Panc1 (cell line): ENCODE measurements at regions not wholly inside any gene's neighbourhood (a gene's known extent, or its start where the extent isn't known, plus 50 kb on each side); places are given as distances from the start of the nearest gene placed in this dataset.

Experiments
- ATAC-seq: fragments of 200-7000 bp; cut with Tn5 transposase; 2 replicates; pipeline ENCODE4 v1.9.1; 2020; ENCODE audit warnings: mild to moderate bottlenecking, moderate library complexity
- BruUV-seq: library from RNA; stranded (reverse); fragments of 400-500 nt; replicated peaks from 2 replicates; lab custom pipeline; 2021; lab: Mats Ljungman, UMichigan
- CTCF ChIA-PET: fragments of 300-600 bp; sonication (Branson Sonifier 250); formaldehyde crosslinking; loops from one replicate; lab custom pipeline; 2022; ENCODE audit warnings: antibody characterized with exemption; lab: Charles Lee
- POLR2A ChIA-PET: fragments of 300-600 bp; sonication (Branson Sonifier 250); formaldehyde crosslinking; loops from one replicate; lab custom pipeline; 2022; ENCODE audit warnings: antibody characterized with exemption; lab: Charles Lee
- DNase-seq: peaks from one replicate; pipeline ENCODE4 v3.0.0-alpha.2; 2010; ENCODE audit warnings: low read depth, low spot score
- H3K27ac ChIP-seq: 2 replicates; pipeline ENCODE4 v1.5.1; 2011; ENCODE audit warnings: mild to moderate bottlenecking, low read length, inconsistent platforms
- H3K27me3 ChIP-seq: fragments of 200-500 bp; sonication (Bioruptor generic); 2 replicates; pipeline ENCODE4 v1.6.0; 2014; ENCODE audit warnings: low read length, inconsistent platforms; ENCODE audit not compliant: control insufficient read depth, insufficient read depth
- H3K36me3 ChIP-seq: fragments of 200-500 bp; sonication (Bioruptor generic); 2 replicates; pipeline ENCODE4 v1.5.1; 2014; ENCODE audit warnings: inconsistent platforms, mild to moderate bottlenecking, low read length, moderate library complexity; ENCODE audit not compliant: control insufficient read depth, insufficient read depth
- H3K4me1 ChIP-seq: 2 replicates; pipeline ENCODE4 v1.5.1; 2011; ENCODE audit warnings: inconsistent platforms, mild to moderate bottlenecking, low read length, moderate library complexity; ENCODE audit not compliant: control insufficient read depth, insufficient read depth
- H3K4me3 ChIP-seq, 2 experiments: 2 replicates each; pipeline ENCODE4 v1.5.1; 2011 to 2012; ENCODE audit warnings: low read depth in 2 of 2, low read length in 2 of 2, mild to moderate bottlenecking in 2 of 2, inconsistent platforms in 1 of 2, moderate library complexity in 1 of 2
- H3K9me3 ChIP-seq: fragments of 200-500 bp; sonication (Bioruptor generic); 2 replicates; pipeline ENCODE4 v1.5.1; 2014; ENCODE audit warnings: low read depth, mild to moderate bottlenecking, inconsistent platforms, low read length, moderate library complexity; ENCODE audit not compliant: control insufficient read depth, insufficient read depth
- CTCF ChIP-seq: fragments of 450-650 bp; IDR thresholded peaks from 2 replicates; pipeline ENCODE4 v1.5.1; 2017; ENCODE audit warnings: mild to moderate bottlenecking
- POLR2AphosphoS5 ChIP-seq: IDR thresholded peaks from 2 replicates; pipeline ENCODE4 v1.6.1; 2012; ENCODE audit warnings: mild to moderate bottlenecking, low read depth, low read length, moderate library complexity
- REST ChIP-seq, 2 experiments: IDR thresholded peaks; 2 replicates each; pipeline ENCODE4 v1.6.1; 2011 to 2012; ENCODE audit warnings: low read depth in 2 of 2, control low read depth in 1 of 2, low read length in 1 of 2, mild to moderate bottlenecking in 1 of 2, moderate library complexity in 1 of 2; ENCODE audit not compliant: insufficient read depth in 1 of 2
- SIN3A ChIP-seq: IDR thresholded peaks from 2 replicates; pipeline ENCODE4 v1.6.1; 2012; ENCODE audit warnings: low read depth, mild to moderate bottlenecking, low read length, moderate library complexity, borderline replicate concordance; ENCODE audit not compliant: insufficient read depth
- TCF7L2 ChIP-seq: IDR thresholded peaks from 2 replicates; pipeline ENCODE4 v1.6.1; 2011; ENCODE audit warnings: mild to moderate bottlenecking, low read depth, low read length, inconsistent platforms
- in situ Hi-C: cut with HindIII; loops from 2 replicates; pipeline ENCODE4 v1.10.0; 2016; ENCODE audit warnings: low sequenced_read_pairs, low pct_unique_long_range_greater_than_20kb
- intact Hi-C: fragments of 100-400 bp; cut with micrococcal nuclease; formaldehyde crosslinking; loops from one replicate; pipeline ENCODE4 v1.10.0; 2022; ENCODE audit not compliant: unreplicated experiment

- POLR2A ChIA-PET: no interaction called here
- CTCF ChIA-PET: no interaction called here
- BruUV-seq: no TSS peak
- ATAC-seq (no peak), DNase-seq (no peak)
- intact Hi-C loops (no loop called here), in situ Hi-C loops (no loop called here)
- Histone ChIP-seq H3K4me3 (no peak overlapping the region), H3K36me3 (no peaks in the 10 kb centered on the region), H3K9me3 (no peaks in the 10 kb centered on the region), H3K27ac (no peak overlapping the region), H3K27me3 (no peaks in the 10 kb centered on the region), H3K4me1 (no peaks in the 10 kb centered on the region)
- TF ChIP-seq TCF7L2: no peak
- TF ChIP-seq POLR2AphosphoS5: no peak
- TF ChIP-seq SIN3A: no peak
- TF ChIP-seq CTCF: no peak
- no peak for TF ChIP-seq REST (IDR thresholded peaks at IDR 0.05; ENCODE audit: insufficient read depth in 1 of 2, low read depth in 2 of 2, low read length in 1 of 2)
Measured at GRCh38 chr9:89992326-89993198, 387.8 kb downstream of the GADD45G start.

- intact Hi-C loops (no loop called here), in situ Hi-C loops (no loop called here)
- BruUV-seq: no TSS peak
- TF ChIP-seq TCF7L2 (no peak), POLR2AphosphoS5 (no peak), CTCF (no peak), REST (IDR thresholded peaks at IDR 0.05; ENCODE audit: insufficient read depth in 1 of 2, low read depth in 2 of 2, low read length in 1 of 2) (no peak), SIN3A (no peak)
- Histone ChIP-seq H3K27ac (no peak overlapping the region), H3K27me3 (no peaks in the 10 kb centered on the region), H3K9me3 (no peaks in the 10 kb centered on the region), H3K36me3 (no peaks in the 10 kb centered on the region), H3K4me3 (no peak overlapping the region), H3K4me1 (no peaks in the 10 kb centered on the region; the same call in 1 of the 2 replicates)
- CTCF ChIA-PET: no interaction called here
- ATAC-seq: no peak
- POLR2A ChIA-PET: no interaction called here
- DNase-seq: no peak
Measured at GRCh38 chr9:89993678-89994630, 389.1 kb downstream of the GADD45G start.
